ENCODE measurements at regions not wholly inside any gene's neighbourhood (a gene's known extent, or its start where the extent isn't known, plus 50 kb on each side); places are given as distances from the start of the nearest gene placed in this dataset.
A peak's percentile ranks its signal among the peaks of the same experiment; 100 is the strongest.
"Not testable (repeated sequence)": the region's sequence is repeated elsewhere in the genome, so short reads cannot be mapped to it uniquely, and the experiment has no call there.

- TF ChIP-seq, protein P1, sequence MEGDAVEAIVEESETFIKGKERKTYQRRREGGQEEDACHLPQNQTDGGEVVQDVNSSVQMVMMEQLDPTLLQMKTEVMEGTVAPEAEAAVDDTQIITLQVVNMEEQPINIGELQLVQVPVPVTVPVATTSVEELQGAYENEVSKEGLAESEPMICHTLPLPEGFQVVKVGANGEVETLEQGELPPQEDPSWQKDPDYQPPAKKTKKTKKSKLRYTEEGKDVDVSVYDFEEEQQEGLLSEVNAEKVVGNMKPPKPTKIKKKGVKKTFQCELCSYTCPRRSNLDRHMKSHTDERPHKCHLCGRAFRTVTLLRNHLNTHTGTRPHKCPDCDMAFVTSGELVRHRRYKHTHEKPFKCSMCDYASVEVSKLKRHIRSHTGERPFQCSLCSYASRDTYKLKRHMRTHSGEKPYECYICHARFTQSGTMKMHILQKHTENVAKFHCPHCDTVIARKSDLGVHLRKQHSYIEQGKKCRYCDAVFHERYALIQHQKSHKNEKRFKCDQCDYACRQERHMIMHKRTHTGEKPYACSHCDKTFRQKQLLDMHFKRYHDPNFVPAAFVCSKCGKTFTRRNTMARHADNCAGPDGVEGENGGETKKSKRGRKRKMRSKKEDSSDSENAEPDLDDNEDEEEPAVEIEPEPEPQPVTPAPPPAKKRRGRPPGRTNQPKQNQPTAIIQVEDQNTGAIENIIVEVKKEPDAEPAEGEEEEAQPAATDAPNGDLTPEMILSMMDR (conservative IDR thresholded peaks at IDR 0.05; ENCODE audit: low read depth, low read length), result no peak
- H3K4me3 ChIP-seq (ENCODE audit: low read depth, low read length), result no peak overlapping the region
- no peak for DNase-seq (ENCODE audit: low read depth)
Measured at GRCh38 chr11:49377978-49378377, 169.6 kb upstream of the FOLH1 start.

DNA sequence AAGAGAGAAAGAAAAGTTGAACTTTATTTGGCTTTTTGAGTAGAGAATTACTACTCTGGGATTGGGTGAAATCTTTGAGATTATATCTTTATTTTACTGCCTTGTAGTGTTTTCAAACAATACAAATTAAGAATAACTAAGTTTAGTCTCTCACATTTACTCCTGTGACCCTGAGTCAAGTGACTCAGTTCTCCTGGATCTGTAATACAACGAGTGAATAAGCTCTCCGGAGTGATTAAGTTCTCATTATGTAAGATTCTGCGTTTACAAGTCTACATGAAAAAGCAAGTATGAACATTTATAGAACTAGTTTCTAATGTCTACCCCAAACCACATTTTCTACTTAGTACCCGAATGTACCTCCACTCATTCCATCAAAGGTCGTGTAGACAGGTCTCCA is 165.5 kb upstream of the FOLH1 start:
- DNase-seq (ENCODE audit: low read depth); H3K4me3 ChIP-seq (ENCODE audit: low read depth, low read length): not testable (repeated sequence)

- not testable (repeated sequence) for DNase-seq (ENCODE audit: low read depth)
Measured at GRCh38 chr11:49373385-49373784, 165.0 kb upstream of the FOLH1 start.

DNA sequence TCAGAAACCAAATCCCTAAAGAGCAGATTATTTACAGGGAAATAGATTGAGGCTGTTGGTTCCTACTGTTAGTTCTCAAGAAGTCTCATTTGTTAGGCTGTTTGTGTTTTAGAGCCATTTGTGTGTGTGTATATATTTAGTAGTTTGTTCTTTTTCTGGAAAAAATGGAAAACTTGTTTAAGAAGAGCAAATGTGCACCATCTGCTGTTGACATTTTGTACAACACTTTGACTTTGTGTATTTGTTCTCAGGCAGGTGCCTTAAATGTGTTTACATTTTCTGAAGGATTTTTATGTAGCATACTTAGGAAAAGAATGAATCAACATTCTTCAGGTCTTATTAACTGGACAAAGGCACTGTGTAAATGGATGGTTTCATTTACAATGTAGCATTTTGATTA is 163.7 kb upstream of the FOLH1 start:
- not testable (repeated sequence) for DNase-seq (ENCODE audit: low read depth); H3K4me3 ChIP-seq (ENCODE audit: low read depth, low read length)
- TF ChIP-seq, protein P1 (conservative IDR thresholded peaks at IDR 0.05; ENCODE audit: low read depth, low read length), result peak; percentile 37

More at GRCh38 chr11:49373385-49373784, 165.0 kb upstream of the FOLH1 start:
- H3K4me3 ChIP-seq (ENCODE audit: low read depth, low read length), result not testable (repeated sequence)

GRCh38 chr11:49368556-49368955 is 160.2 kb upstream of the FOLH1 start:
- DNase-seq (ENCODE audit: low read depth); H3K4me3 ChIP-seq (ENCODE audit: low read depth, low read length): not testable (repeated sequence)

- DNase-seq (ENCODE audit: low read depth); H3K4me3 ChIP-seq (ENCODE audit: low read depth, low read length): not testable (repeated sequence)
Measured at GRCh38 chr11:49365375-49365774, 157.0 kb upstream of the FOLH1 start.

GRCh38 chr11:49362994-49363393 is 154.6 kb upstream of the FOLH1 start:
- not testable (repeated sequence) for H3K4me3 ChIP-seq (ENCODE audit: low read depth, low read length); DNase-seq (ENCODE audit: low read depth)

- H3K4me3 ChIP-seq (ENCODE audit: low read depth, low read length); DNase-seq (ENCODE audit: low read depth): not testable (repeated sequence)
Measured at GRCh38 chr11:49354536-49354935, 146.1 kb upstream of the FOLH1 start.

DNA sequence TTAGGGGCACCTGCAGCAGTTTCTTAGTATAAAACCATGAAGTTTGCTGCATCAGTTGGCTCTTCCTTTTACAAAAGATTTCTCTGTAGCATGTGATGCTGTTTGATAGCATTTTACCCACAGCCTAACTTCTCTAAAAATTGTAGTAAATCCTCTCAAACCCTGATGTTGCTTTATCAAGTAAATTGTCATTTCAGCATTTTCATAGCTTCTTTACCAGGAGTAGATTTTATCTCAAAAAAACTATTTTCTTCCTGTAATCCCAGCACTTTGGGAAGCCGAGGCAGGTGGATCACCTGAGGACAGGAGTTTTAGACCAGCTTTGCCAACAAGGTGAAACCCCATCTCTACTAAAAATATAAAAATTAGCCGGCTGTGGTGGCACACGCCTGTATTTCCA is 144.5 kb upstream of the FOLH1 start:
- not testable (repeated sequence) for DNase-seq (ENCODE audit: low read depth); H3K4me3 ChIP-seq (ENCODE audit: low read depth, low read length)

DNA sequence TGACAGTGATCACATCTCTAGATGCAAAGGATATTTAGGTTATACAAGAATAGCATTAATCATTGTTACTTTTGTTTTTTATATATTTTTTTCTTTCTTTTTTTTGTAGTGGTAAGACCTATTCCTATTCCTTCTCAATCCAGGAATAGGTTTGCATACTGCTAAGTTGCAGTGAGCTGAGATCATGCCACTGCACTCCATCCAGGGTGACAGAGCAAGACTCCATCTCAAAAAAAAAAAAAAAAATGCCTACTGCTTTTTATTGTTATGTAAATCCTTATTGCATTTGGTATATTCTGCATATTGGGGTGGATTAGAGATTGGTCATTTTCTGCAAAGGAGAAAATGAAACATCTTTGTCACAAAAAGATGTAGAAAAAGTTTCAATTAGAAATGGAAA is 138.2 kb upstream of the FOLH1 start:
- not testable (repeated sequence) for DNase-seq (ENCODE audit: low read depth); H3K4me3 ChIP-seq (ENCODE audit: low read depth, low read length)

DNA sequence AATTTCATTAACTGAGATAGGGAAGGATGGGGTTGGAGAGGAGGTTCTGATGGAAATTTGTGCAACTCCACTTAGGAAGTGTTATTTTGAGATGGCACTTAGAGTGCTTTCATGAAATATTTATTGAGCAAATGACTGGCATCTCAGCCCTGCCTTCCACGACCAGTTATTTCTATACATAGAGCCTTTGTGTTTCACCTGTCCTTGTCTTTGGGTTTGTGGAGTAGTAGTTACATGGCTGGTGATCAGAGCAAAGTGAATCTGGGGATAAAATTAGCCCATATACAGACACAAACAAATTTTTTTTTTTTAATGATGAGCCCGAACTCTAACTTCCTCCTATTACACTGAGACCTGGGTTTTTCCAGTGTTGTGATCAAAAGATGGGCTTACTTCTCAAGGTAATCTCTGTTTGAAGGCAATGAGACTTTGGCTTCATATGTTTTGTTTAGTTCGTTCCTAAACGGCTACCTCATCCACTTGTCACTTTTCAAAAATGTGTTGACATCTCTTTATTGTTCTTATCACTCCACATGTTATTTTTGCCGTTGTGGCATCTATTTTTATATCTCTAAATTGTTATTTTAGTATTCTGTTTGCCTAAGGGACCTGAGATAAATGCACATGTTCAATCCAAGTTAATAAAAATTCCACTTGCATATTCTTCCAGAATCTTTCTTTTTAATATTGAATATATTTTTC is 120.2 kb upstream of the FOLH1 start:
- DNase-seq (ENCODE audit: low read depth); H3K4me3 ChIP-seq (ENCODE audit: low read depth, low read length): not testable (repeated sequence)

- H3K4me3 ChIP-seq (ENCODE audit: low read depth, low read length); DNase-seq (ENCODE audit: low read depth): not testable (repeated sequence)
Measured at GRCh38 chr11:49327766-49328165, 119.4 kb upstream of the FOLH1 start.

GRCh38 chr11:49326651-49327050 is 118.2 kb upstream of the FOLH1 start:
- not testable (repeated sequence) for H3K4me3 ChIP-seq (ENCODE audit: low read depth, low read length)

More at GRCh38 chr11:49326651-49327050, 118.2 kb upstream of the FOLH1 start:
- DNase-seq (ENCODE audit: low read depth), result not testable (repeated sequence)
